ENCODE measurements at regions not wholly inside any gene's neighbourhood (a gene's known extent, or its start where the extent isn't known, plus 50 kb on each side); places are given as distances from the start of the nearest gene placed in this dataset.

DNA sequence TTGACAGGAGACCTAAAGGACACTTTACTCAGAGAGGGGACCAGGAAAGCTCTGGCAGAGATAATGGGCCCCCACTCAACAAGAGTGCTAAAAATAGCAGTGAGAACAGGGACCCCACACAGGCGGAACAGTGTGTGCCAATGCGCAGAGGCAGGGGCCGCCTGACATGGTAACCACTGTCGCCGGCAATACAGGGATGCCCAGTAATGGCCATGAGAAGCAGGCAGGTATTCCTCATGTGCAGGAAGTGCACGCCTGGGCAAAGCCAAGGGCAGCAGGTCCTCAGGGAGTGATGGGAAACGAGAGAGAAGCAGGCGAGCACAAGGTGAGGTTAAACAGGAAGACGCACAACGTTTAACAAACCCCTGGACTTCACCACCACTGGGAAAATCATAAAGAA, 757.1 kb downstream of the LIG4 start:
- no peaks in the 10 kb centered on the region for H3K36me3 Mint-ChIP-seq (ENCODE audit: low read depth)
- DNase-seq (ENCODE audit: low read depth, low spot score): no peak
- no peak overlapping the region for H3K4me3 Mint-ChIP-seq
- TF ChIP-seq, protein P1, sequence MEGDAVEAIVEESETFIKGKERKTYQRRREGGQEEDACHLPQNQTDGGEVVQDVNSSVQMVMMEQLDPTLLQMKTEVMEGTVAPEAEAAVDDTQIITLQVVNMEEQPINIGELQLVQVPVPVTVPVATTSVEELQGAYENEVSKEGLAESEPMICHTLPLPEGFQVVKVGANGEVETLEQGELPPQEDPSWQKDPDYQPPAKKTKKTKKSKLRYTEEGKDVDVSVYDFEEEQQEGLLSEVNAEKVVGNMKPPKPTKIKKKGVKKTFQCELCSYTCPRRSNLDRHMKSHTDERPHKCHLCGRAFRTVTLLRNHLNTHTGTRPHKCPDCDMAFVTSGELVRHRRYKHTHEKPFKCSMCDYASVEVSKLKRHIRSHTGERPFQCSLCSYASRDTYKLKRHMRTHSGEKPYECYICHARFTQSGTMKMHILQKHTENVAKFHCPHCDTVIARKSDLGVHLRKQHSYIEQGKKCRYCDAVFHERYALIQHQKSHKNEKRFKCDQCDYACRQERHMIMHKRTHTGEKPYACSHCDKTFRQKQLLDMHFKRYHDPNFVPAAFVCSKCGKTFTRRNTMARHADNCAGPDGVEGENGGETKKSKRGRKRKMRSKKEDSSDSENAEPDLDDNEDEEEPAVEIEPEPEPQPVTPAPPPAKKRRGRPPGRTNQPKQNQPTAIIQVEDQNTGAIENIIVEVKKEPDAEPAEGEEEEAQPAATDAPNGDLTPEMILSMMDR (conservative IDR thresholded peaks at IDR 0.05): no peak
- H3K9me3 Mint-ChIP-seq: peaks cover 7% of the 10 kb centered on the region
- no peak overlapping the region for H3K27ac Mint-ChIP-seq (ENCODE audit: unreplicated experiment)
- H3K4me1 Mint-ChIP-seq: peaks cover 6% of the 10 kb centered on the region
- H3K27me3 Mint-ChIP-seq (ENCODE audit: low read depth): no peaks in the 10 kb centered on the region

GRCh38 chr13:107457686-107458085, 757.6 kb downstream of the LIG4 start:
- Mint-ChIP-seq H3K36me3 (ENCODE audit: low read depth) (no peaks in the 10 kb centered on the region), H3K9me3 (peaks cover 7% of the 10 kb centered on the region), H3K4me3 (no peak overlapping the region), H3K27me3 (ENCODE audit: low read depth) (no peaks in the 10 kb centered on the region), H3K27ac (ENCODE audit: unreplicated experiment) (no peak overlapping the region), H3K4me1 (peaks cover 6% of the 10 kb centered on the region)
- DNase-seq (ENCODE audit: low read depth, low spot score): no peak
- TF ChIP-seq, protein P1 (conservative IDR thresholded peaks at IDR 0.05): no peak

DNA sequence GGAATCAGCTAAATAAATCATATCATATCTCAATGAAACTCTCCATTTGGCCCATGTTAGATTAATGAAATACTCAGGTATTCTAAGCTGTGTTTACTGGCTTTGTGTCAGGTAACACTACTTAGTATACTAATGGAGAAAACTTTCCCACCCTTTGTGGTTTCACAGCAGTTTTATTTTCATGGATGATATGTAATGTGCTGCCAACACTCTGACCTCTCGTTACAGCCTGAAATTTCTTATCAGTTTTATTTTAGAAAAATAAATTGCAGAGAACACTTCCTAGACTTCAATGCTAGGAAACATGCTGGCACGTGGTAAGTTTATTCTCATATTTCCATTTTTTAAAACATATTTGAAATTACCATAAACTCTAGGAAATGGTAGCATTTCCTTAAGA, 758.9 kb downstream of the LIG4 start:
- H3K4me1 Mint-ChIP-seq: peaks cover 6% of the 10 kb centered on the region
- DNase-seq (ENCODE audit: low read depth, low spot score): no peak
- H3K27ac Mint-ChIP-seq (ENCODE audit: unreplicated experiment): no peak overlapping the region
- H3K4me3 Mint-ChIP-seq: no peak overlapping the region
- no peaks in the 10 kb centered on the region for H3K36me3 Mint-ChIP-seq (ENCODE audit: low read depth)
- TF ChIP-seq, protein P1 (conservative IDR thresholded peaks at IDR 0.05): no peak
- peaks cover 7% of the 10 kb centered on the region for H3K9me3 Mint-ChIP-seq
- no peaks in the 10 kb centered on the region for H3K27me3 Mint-ChIP-seq (ENCODE audit: low read depth)

DNA sequence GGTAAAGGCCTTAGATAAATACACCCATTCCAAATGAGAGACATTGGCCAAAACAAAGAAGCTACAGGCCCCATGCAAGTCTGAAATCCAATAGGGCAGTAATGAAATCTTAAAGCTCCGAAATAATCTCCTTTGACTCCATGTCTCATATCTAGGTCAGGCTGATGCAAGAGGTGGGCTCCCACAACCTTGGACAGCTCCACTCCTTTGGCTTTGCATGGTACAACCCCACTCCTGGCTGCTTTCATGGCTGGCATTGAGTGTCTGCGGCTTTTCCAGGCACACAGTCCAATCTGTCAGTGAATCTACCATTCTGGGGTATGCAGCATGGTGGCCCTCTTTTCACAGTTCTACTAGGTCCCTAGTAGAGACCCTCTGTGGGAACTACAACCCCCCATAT, 762.5 kb downstream of the LIG4 start:
- Mint-ChIP-seq H3K27me3 (ENCODE audit: low read depth) (no peaks in the 10 kb centered on the region), H3K4me1 (peaks cover 3% of the 10 kb centered on the region), H3K9me3 (peaks cover 7% of the 10 kb centered on the region), H3K4me3 (no peak overlapping the region), H3K36me3 (ENCODE audit: low read depth) (no peaks in the 10 kb centered on the region), H3K27ac (ENCODE audit: unreplicated experiment) (no peak overlapping the region)
- TF ChIP-seq, protein P1 (conservative IDR thresholded peaks at IDR 0.05): no peak
- no peak for DNase-seq (ENCODE audit: low read depth, low spot score)

DNA sequence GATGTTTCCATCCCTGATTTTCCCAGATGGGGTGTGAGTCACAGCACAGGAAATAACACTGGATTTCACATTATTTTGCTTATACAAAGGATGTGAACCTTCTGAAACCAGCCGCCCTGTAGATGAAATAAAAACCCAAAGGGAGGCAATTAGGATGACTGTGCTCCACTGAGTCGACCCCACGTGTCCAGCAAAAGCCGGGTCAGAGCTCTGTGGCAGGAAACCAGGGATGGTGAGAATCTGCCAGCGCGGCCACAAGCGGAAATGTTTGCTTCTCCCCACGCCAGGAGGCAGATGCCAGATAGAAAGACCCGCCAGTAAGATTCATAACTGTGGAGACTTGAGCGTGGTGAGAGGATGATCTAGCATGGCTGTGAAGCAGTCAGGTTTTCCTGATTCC, 764.4 kb downstream of the LIG4 start:
- H3K36me3 Mint-ChIP-seq (ENCODE audit: low read depth): no peaks in the 10 kb centered on the region
- H3K27me3 Mint-ChIP-seq (ENCODE audit: low read depth): no peaks in the 10 kb centered on the region
- DNase-seq (ENCODE audit: low read depth, low spot score): no peak
- no peak overlapping the region for H3K4me3 Mint-ChIP-seq
- H3K9me3 Mint-ChIP-seq: peaks cover 7% of the 10 kb centered on the region
- TF ChIP-seq, protein P1 (conservative IDR thresholded peaks at IDR 0.05): no peak
- no peak overlapping the region for H3K27ac Mint-ChIP-seq (ENCODE audit: unreplicated experiment)
- H3K4me1 Mint-ChIP-seq: no peaks in the 10 kb centered on the region

- peaks cover 7% of the 10 kb centered on the region for H3K9me3 Mint-ChIP-seq
- no peaks in the 10 kb centered on the region for H3K27me3 Mint-ChIP-seq (ENCODE audit: low read depth)
- H3K4me1 Mint-ChIP-seq: no peaks in the 10 kb centered on the region
- H3K36me3 Mint-ChIP-seq (ENCODE audit: low read depth): no peaks in the 10 kb centered on the region
- H3K27ac Mint-ChIP-seq (ENCODE audit: unreplicated experiment): no peak overlapping the region
- no peak overlapping the region for H3K4me3 Mint-ChIP-seq
- DNase-seq (ENCODE audit: low read depth, low spot score): no peak
- TF ChIP-seq, protein P1 (conservative IDR thresholded peaks at IDR 0.05): no peak
These were observed 764.9 kb downstream of the LIG4 start for GRCh38 chr13:107450431-107450830.

All from neural crest cell (in vitro differentiated cells).